Endothelial cell of umbilical vein (primary cell): ENCODE measurements at regions not wholly inside any gene's neighbourhood (a gene's known extent, or its start where the extent isn't known, plus 50 kb on each side); places are given as distances from the start of the nearest gene placed in this dataset.

Experiments
- BruUV-seq: library from RNA; stranded (reverse); fragments of 400-500 nt; replicated peaks from 2 replicates; lab custom pipeline; 2021; lab: Mats Ljungman, UMichigan
- CTCF ChIA-PET: fragments of 300-600, 350-600 bp; sonication (Branson Sonifier 250); formaldehyde crosslinking; loops from one replicate; lab custom pipeline; 2021; ENCODE audit warnings: antibody characterized with exemption, inconsistent platforms; lab: Charles Lee
- POLR2A ChIA-PET: fragments of 300-600, 350-600 bp; sonication (Branson Sonifier 250); formaldehyde crosslinking; loops from one replicate; lab custom pipeline; 2021; ENCODE audit warnings: antibody characterized with exemption, inconsistent platforms; lab: Charles Lee
- DNase-seq: peaks from one replicate; pipeline ENCODE4 v3.0.0-alpha.2; 2011; ENCODE audit warnings: low read depth, low spot score
- FAIRE-seq: peaks from 2 replicates; lab custom pipeline; 2011; peaks lifted over from hg19 to GRCh38; lab: Jason Lieb, UNC
- H2AFZ ChIP-seq: 2 replicates; pipeline ENCODE4 v1.6.0; 2012; ENCODE audit warnings: low read depth, low read length, control low read depth, inconsistent platforms
- H3K27ac ChIP-seq: 2 replicates; pipeline ENCODE4 v1.5.1; 2011; ENCODE audit warnings: low read depth, mild to moderate bottlenecking, control low read depth, low read length, moderate library complexity; ENCODE audit not compliant: insufficient read depth
- H3K27me3 ChIP-seq, 2 experiments: 2 replicates each; pipeline versions ENCODE4 v1.6.0 to v1.6.1; 2011; ENCODE audit warnings: low read length in 2 of 2, mixed read lengths in 1 of 2; ENCODE audit not compliant: control insufficient read depth in 2 of 2, insufficient read depth in 2 of 2
- H3K36me3 ChIP-seq, 2 experiments: 2 replicates in 1 of 2; 3 replicates in 1 of 2; pipeline ENCODE4 v1.5.1; 2011; ENCODE audit warnings: low read length in 2 of 2, mild to moderate bottlenecking in 1 of 2, moderate library complexity in 1 of 2; ENCODE audit not compliant: control insufficient read depth in 2 of 2, insufficient read depth in 2 of 2; ENCODE audit errors: extremely low read depth in 1 of 2
- H3K4me1 ChIP-seq: 3 replicates; pipeline ENCODE4 v1.5.1; 2011; ENCODE audit warnings: mild to moderate bottlenecking, low read length; ENCODE audit not compliant: control insufficient read depth, insufficient read depth; ENCODE audit errors: extremely low read depth
- H3K4me2 ChIP-seq: 2 replicates; pipeline ENCODE4 v1.6.1; 2011; ENCODE audit warnings: low read length, control low read depth, mixed read lengths; ENCODE audit not compliant: insufficient read depth
- H3K4me3 ChIP-seq, 3 experiments: fragments of 200-600 bp in 1 of 3; sonication (generic), shearing (Covaris generic) in 1 of 3; replicated peaks in 1 of 3; 2 replicates each; pipeline ENCODE4 v1.5.1; 2011 to 2016; ENCODE audit warnings: control low read depth in 3 of 3, low read length in 3 of 3, mild to moderate bottlenecking in 2 of 3, inconsistent platforms in 1 of 3, low read depth in 1 of 3, moderate library complexity in 1 of 3; ENCODE audit not compliant: insufficient read depth in 1 of 3
- H3K79me2 ChIP-seq: 2 replicates; pipeline ENCODE4 v1.6.0; 2012; ENCODE audit warnings: low read length, inconsistent platforms; ENCODE audit not compliant: control insufficient read depth, insufficient read depth
- H3K9ac ChIP-seq: replicated peaks from 2 replicates; pipeline ENCODE3; 2011; ENCODE audit warnings: low read length, control low read depth; ENCODE audit not compliant: insufficient read depth; ENCODE audit errors: extremely low read depth
- H3K9me1 ChIP-seq: replicated peaks from 3 replicates; pipeline ENCODE4 v1.6.0; 2011; ENCODE audit warnings: mild to moderate bottlenecking, low read length; ENCODE audit not compliant: control insufficient read depth, insufficient read depth; ENCODE audit errors: extremely low read depth
- H3K9me3 ChIP-seq: replicated peaks from 2 replicates; pipeline ENCODE4 v1.5.1; 2012; ENCODE audit warnings: low read length, inconsistent platforms; ENCODE audit not compliant: control insufficient read depth, insufficient read depth
- H4K20me1 ChIP-seq: replicated peaks from 2 replicates; pipeline ENCODE3; 2011; ENCODE audit warnings: mild to moderate bottlenecking, low read length; ENCODE audit not compliant: control insufficient read depth, insufficient read depth; ENCODE audit errors: extremely low read depth
- EZH2 ChIP-seq: IDR thresholded peaks from 2 replicates; pipeline ENCODE4 v1.6.1; 2012; ENCODE audit warnings: borderline replicate concordance, low read depth, mild to moderate bottlenecking, moderate library complexity, low read length, inconsistent platforms; ENCODE audit not compliant: severe bottlenecking
- FOS ChIP-seq: IDR thresholded peaks from 2 replicates; pipeline ENCODE4 v1.6.1; 2011; ENCODE audit warnings: mild to moderate bottlenecking, low read length, moderate library complexity, borderline replicate concordance; ENCODE audit not compliant: insufficient read depth
- GATA2 ChIP-seq: IDR thresholded peaks from 2 replicates; pipeline ENCODE4 v1.7.0; 2011; ENCODE audit warnings: low read depth, mild to moderate bottlenecking, moderate library complexity, mixed read lengths, low read length; ENCODE audit not compliant: insufficient read length, insufficient read depth
- JUN ChIP-seq: IDR thresholded peaks from 2 replicates; pipeline ENCODE4 v1.6.1; 2011; ENCODE audit warnings: borderline replicate concordance, low read depth; ENCODE audit not compliant: insufficient read length, insufficient read depth
- MYC ChIP-seq: IDR thresholded peaks from one replicate; pipeline ENCODE4 v1.6.1; 2011; ENCODE audit warnings: mild to moderate bottlenecking, low read depth, low read length
- POLR2A ChIP-seq: IDR thresholded peaks from 2 replicates; pipeline ENCODE4 v1.6.1; 2012; ENCODE audit warnings: low read depth, mild to moderate bottlenecking, control low read depth, low read length
- POLR2AphosphoS5 ChIP-seq: IDR thresholded peaks from 2 replicates; pipeline ENCODE4 v1.6.1; 2012; ENCODE audit warnings: low read depth, mild to moderate bottlenecking, control low read depth, low read length, moderate library complexity; ENCODE audit not compliant: insufficient read depth
- dilution Hi-C: fragments of 300-500 bp; cut with MboI; formaldehyde crosslinking; loops from one replicate; pipeline ENCODE4 v1.15.0; 2019; ENCODE audit warnings: low sequenced_read_pairs; ENCODE audit not compliant: extremely low pct_ligation_motif_present
- intact Hi-C: fragments of 100-400 bp; cut with micrococcal nuclease; formaldehyde crosslinking; loops from one replicate; pipeline ENCODE4 v1.10.0; 2022
- TF ChIP-seq, protein P1 (sequence below), 2 donors: IDR thresholded peaks; 1 replicate in 1 of 2; 2 replicates in 1 of 2; pipeline ENCODE4 v1.5.1; 2011; ENCODE audit warnings: low read length in 2 of 2, mild to moderate bottlenecking in 2 of 2, moderate library complexity in 2 of 2, control low read depth in 1 of 2, inconsistent platforms in 1 of 2, low read depth in 1 of 2; ENCODE audit not compliant: insufficient read depth in 1 of 2; ENCODE audit errors: extremely low read depth in 1 of 2
- TF ChIP-seq, protein P2 (sequence below): IDR thresholded peaks from 2 replicates; pipeline ENCODE4 v1.6.1; 2011; ENCODE audit not compliant: insufficient read depth, insufficient read length

DNA sequence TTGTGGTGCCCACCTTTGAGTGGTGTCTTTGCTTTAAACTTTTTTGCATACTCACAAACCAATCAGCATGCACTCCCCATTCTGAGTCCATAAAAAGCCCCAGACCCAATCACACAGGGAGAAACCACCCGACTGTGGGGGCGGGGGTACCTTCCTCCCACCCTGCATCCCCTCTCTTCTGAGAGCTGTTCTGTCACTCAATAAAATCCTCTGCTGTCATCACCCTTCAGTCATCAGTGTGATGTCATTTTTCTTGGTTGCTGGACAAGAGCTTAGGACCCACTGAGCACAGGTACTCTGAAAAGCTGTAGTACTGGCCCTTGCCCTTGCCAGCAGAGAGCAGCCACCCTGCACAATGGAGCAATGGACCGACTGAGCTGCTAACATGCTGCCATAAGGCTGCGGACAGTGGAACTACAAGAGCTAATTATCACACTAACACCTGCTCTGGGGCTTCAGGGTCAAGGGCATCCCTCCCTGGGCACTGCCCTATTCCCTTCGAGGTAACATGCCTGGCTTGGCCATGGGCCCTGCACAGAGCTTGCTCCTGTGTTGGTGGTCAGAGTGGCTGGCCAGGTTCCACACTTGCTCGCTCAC is 62.9 kb upstream of the PGRMC2 start:
- CTCF ChIA-PET = interaction anchor here (0.8 to 0.9 kb wide), 2 partner anchors 12 to 59 kb away, joined by 3 read pairs; no protein-coding TSS in a partner anchor
- no peaks in the 10 kb centered on the region for H3K79me2 ChIP-seq
- dilution Hi-C loops (no loop called here), intact Hi-C loops (no loop called here)
- no peaks in the 10 kb centered on the region for H4K20me1 ChIP-seq
- H3K9ac ChIP-seq = no peak overlapping the region
- no peak overlapping the region for H3K4me3 ChIP-seq
- no peaks in the 10 kb centered on the region for H3K36me3 ChIP-seq
- POLR2A ChIA-PET = no interaction called here
- no peaks in the 10 kb centered on the region for H3K27me3 ChIP-seq
- no peak overlapping the region for H3K27ac ChIP-seq
- H3K4me2 ChIP-seq = no peak overlapping the region
- no TSS peak for BruUV-seq
- no peaks in the 10 kb centered on the region for H3K9me1 ChIP-seq
- no peak overlapping the region for H2AFZ ChIP-seq
- peaks cover 24% of the 10 kb centered on the region for H3K4me1 ChIP-seq
- TF ChIP-seq JUN (no peak), EZH2 (no peak)
- TF ChIP-seq, protein P1, sequence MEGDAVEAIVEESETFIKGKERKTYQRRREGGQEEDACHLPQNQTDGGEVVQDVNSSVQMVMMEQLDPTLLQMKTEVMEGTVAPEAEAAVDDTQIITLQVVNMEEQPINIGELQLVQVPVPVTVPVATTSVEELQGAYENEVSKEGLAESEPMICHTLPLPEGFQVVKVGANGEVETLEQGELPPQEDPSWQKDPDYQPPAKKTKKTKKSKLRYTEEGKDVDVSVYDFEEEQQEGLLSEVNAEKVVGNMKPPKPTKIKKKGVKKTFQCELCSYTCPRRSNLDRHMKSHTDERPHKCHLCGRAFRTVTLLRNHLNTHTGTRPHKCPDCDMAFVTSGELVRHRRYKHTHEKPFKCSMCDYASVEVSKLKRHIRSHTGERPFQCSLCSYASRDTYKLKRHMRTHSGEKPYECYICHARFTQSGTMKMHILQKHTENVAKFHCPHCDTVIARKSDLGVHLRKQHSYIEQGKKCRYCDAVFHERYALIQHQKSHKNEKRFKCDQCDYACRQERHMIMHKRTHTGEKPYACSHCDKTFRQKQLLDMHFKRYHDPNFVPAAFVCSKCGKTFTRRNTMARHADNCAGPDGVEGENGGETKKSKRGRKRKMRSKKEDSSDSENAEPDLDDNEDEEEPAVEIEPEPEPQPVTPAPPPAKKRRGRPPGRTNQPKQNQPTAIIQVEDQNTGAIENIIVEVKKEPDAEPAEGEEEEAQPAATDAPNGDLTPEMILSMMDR (IDR thresholded peaks at IDR 0.05; ENCODE audit: extremely low read depth in 1 of 2, insufficient read depth in 1 of 2, low read depth in 1 of 2, low read length in 2 of 2) = no peak
- H3K9me3 ChIP-seq = no peaks in the 10 kb centered on the region
- FAIRE-seq = no peak
- DNase-seq = no peak

DNA sequence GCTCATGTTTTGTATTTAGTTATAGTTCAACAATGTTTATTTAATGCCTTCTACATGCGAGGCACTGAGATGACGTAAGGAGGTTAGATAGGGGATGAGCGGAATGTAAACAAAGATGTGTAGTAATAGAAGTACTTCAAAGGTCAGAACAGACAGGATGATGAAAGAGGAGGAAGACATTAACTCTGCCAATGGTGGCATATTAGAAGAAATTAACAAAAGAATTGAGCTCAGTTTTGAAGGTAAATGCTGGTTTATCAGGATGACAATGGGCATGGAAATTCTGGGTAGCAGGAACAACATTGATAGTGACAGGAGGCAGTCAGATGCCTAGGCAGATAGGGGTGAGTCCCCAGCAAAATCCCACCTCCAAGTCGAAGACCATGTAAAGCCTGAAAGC is 62.3 kb upstream of the PGRMC2 start:
- ChIA-PET CTCF (interaction anchor here (0.8 to 0.9 kb wide), 2 partner anchors 11 to 58 kb away, joined by 3 read pairs; no protein-coding TSS in a partner anchor), POLR2A (no interaction called here)
- Histone ChIP-seq H4K20me1 (no peaks in the 10 kb centered on the region), H3K4me2 (no peak overlapping the region), H3K27me3 (no peaks in the 10 kb centered on the region), H2AFZ (no peak overlapping the region), H3K4me1 (peaks cover 18% of the 10 kb centered on the region), H3K9me3 (no peaks in the 10 kb centered on the region), H3K27ac (no peak overlapping the region), H3K4me3 (no peak overlapping the region), H3K79me2 (no peaks in the 10 kb centered on the region), H3K36me3 (no peaks in the 10 kb centered on the region), H3K9me1 (no peaks in the 10 kb centered on the region), H3K9ac (no peak overlapping the region)
- FAIRE-seq (no peak), DNase-seq (no peak)
- dilution Hi-C loops (no loop called here), intact Hi-C loops (no loop called here)
- TF ChIP-seq GATA2 (no peak), JUN (no peak), EZH2 (no peak), FOS (no peak), POLR2A (no peak), MYC (no peak), POLR2AphosphoS5 (no peak)
- TF ChIP-seq, protein P1 (IDR thresholded peaks at IDR 0.05; ENCODE audit: extremely low read depth in 1 of 2, insufficient read depth in 1 of 2, low read depth in 1 of 2, low read length in 2 of 2) = no peak
- TF ChIP-seq, protein P2, sequence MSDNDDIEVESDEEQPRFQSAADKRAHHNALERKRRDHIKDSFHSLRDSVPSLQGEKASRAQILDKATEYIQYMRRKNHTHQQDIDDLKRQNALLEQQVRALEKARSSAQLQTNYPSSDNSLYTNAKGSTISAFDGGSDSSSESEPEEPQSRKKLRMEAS = no peak
- no TSS peak for BruUV-seq
